ENCODE measurements at regions not wholly inside any gene's neighbourhood (a gene's known extent, or its start where the extent isn't known, plus 50 kb on each side); places are given as distances from the start of the nearest gene placed in this dataset.

DNA sequence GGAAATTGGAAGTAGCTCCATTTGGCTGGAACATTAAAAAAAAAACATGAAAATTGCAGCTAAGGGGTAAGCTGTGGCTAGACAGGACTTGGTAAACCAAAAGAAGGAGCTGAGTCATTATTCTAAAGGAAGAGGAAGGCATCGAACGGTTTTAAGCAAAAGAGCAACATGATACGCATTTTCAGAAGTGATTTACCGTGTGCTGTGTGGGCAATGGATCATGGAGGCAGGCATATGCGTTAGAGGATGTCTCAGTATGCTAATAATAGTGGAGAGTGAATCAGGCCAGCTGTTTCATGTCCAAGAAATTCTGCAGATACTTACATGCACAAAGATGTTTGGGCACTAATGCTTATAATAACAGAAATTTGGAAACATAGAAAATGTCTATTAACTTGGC is 409.1 kb upstream of the ATP11B start:
- peak in 1 of 4 donors; percentile 3 for DNase-seq (ENCODE audit: low read depth in 4 of 4, low spot score in 3 of 4)

DNA sequence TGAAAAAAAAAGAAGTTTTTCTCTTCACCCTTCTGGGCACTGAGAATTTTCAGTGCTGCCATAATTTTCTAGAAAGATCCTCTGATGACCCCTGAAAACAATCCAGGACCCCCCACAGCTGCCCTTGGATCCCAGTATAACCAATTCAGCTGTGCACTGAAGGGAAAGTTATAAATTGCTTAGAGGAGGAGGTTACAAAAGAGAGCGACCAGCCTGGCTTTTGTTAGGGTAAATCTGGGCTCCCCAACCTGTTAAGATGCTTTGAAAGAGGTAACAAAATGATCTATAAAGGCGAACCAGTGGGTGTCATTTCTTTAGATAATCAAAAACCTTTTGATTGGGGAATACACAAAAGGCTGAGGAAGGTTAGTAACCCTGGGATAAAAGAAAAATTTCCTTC is 407.9 kb upstream of the ATP11B start:
- no peak for DNase-seq (ENCODE audit: low read depth in 4 of 4, low spot score in 3 of 4)

- DNase-seq (ENCODE audit: low read depth in 4 of 4, low spot score in 3 of 4), result no peak
These were observed 404.8 kb upstream of the ATP11B start for GRCh38 chr3:182388506-182388905.

DNA sequence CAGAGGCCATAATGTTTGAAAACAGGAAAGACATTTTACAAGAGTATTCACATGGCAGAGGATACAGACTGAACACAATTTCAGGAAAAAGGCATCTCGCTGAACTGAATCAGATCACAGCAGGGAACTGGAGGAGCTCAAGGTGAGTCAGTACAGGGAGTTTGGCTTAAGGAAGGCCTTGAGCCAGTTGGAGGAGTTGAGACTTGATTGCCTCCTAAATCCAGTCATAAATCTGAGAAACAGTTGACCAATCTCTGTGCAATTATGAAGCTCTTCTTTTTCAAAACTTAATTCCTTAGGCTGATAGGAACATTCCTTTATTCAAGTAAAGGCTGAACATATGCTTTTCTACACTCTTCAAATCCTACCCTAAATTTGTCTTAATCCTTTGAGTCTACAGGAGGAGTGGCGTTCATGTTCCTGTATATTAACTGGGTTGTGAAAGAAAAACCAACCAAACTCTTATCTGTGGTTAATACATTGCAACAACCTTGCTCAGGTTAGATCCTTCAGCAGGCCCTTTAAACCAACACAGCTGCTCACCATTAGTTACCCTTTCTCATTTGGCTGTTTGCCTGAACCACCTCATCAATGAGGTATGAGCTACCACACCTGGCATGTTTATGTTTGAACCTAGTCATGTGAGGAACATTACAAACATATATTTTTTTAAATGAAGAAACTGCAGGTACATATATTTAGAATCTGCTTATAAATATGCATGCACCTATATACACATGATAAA is 404.1 kb upstream of the ATP11B start:
- DNase-seq (ENCODE audit: low read depth in 4 of 4, low spot score in 3 of 4), result no peak

DNA sequence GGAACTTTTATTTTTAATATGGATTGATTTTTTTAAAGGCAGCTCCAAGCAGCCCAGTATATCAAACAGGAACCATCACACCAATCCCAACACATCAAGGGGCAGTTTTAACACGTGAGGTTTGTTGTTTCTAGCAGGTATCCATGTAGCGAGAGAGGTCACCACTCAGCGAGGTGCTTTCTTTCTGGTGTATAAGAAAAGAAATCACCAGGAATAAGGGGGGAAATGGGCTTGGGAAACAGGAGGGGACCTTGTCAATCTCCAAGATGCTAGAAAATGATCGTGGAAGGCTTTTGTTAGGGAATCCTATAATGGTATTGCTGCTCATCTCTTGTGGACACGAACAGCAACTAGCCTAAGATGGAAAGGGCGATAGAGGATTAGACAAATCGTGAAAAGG is 402.9 kb upstream of the ATP11B start:
- DNase-seq (ENCODE audit: low read depth in 4 of 4, low spot score in 3 of 4), result no peak

DNA sequence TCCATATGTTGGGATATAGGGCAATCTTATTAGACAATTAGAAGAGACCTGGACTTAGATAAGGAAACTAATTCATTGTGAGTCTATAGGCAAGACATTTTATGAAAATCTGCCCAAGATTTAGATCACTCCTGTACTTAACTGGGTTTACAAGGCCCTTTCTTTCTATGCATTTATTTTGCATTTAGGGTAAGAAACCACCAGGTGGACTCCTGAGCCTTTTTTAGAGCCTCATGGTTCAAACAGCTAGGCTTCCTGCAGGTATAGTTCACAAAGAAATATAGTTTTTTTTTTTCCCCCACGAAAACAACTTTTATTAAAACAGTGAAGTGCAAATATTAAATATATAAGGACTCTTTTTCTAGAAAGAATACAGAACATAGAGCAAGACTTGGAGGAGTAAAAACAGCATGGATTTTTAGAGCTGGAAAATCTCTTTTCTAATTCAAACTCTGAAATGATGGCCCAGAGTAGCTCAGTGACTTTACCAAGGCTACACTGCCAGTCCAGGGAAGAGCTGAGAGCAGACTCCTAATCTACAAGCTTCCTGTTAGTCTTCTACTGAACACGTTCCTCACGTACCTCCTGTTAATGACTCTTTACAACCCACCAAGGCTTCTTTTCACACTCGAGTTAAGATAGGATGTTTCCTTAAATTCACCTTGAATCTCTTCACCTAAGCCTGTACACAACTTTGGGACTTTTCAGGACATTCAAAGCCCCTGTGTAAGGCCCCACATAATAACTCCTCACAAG is 400.9 kb upstream of the ATP11B start:
- DNase-seq (ENCODE audit: low read depth in 4 of 4, low spot score in 3 of 4), result no peak

GRCh38 chr3:182393151-182393550 is 400.2 kb upstream of the ATP11B start:
- DNase-seq (ENCODE audit: low read depth in 4 of 4, low spot score in 3 of 4), result no peak

DNA sequence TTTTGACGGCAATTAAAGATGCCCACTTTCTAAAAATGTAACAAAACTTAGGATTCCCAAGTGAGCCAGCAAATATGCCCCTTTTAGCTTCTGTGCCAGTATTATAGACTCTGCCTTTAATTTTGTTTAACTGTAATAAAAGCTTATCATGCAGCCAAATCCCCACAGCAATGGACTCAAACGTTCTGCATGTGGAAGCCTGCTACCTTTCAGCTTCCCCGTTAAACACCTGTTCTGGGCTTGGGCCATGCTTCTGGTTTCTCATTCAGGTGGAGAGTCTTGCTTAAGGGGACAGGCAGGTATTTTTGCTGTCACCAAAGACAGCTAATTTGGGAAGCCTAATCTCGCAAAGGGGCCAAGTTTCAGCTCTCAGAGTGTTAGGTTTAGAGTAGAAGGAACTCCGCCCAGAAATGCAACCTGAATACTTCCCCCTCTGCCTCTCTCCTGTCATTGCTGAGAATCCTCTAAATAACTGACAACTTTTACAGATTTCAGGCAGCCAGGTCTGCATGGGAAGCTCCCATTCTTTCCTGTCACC is 399.4 kb upstream of the ATP11B start:
- no peak for DNase-seq (ENCODE audit: low read depth in 4 of 4, low spot score in 3 of 4)

DNA sequence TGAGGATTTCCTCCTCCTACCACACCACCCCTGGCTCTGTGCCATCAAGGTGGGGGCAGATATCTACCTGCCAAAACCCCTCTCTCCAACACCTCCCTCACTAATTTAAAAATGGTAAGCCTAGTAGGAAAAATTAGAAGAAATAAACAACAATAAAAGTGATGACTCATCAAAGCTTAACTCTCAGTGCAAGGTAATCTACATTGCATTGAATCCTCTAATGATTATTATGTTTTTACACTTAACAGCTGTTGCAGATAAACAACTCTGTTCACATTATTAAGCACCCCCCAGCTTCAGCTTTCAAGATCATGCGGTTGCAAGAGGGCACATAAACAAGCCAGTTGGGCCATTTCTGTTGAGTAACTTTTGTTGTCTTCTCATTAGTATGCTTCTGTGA is 396.1 kb upstream of the ATP11B start:
- no peak for DNase-seq (ENCODE audit: low read depth in 4 of 4, low spot score in 3 of 4)

DNA sequence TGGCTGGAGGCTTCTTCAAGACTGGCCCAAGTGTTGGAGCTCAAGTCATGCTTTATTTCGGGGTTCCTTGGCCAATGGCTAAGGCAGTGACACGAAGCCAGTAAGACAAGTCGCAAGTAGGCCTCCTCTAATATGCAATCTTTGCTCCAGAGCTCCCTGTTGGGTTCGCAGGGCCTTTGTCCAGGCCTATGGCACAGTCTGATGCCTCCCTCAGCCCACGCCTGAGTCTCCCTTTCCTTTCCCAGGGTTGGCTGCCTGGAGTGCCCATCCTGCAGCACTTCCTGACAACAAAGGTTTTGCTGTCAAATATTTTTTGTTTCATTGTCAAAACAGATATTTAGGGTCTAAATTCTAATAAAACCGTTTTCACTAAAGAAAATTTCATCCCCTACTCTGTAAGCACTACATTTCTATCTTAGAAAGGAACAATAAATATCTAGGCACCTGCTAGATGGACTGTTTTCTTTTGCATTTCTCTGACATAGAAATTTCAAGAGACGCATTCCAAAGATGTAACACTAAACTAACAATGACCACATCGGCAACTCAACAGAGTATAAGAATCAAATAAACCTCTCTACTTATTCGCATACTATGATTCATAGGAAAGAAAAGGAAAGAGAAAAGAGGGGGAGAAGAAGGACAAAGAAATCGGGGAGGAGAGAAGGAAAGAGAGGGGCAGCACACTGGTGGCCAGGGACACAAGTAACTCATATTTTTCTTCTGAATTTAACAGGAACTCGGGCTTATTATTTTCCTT is 393.1 kb upstream of the ATP11B start:
- no peak for DNase-seq (ENCODE audit: low read depth in 4 of 4, low spot score in 3 of 4)

DNA sequence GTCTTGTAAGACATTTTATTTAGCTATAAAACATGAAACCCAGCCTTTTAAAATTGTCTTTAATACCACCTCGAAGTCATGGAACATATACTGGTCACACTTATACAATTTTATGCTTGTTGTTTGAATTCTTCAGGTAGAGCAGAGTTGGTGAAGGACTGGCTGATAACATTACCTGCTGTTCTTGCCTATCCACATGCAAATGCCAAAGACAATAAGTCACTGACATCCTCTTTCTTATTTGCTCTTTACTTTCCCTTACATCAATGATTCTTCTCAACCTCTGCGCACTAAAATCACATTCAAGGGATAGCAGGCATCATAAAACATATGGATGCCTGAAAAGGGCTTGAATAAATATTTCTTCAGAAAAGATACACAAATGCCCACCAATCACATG is 392.5 kb upstream of the ATP11B start:
- DNase-seq (ENCODE audit: low read depth in 4 of 4, low spot score in 3 of 4), result no peak

DNA sequence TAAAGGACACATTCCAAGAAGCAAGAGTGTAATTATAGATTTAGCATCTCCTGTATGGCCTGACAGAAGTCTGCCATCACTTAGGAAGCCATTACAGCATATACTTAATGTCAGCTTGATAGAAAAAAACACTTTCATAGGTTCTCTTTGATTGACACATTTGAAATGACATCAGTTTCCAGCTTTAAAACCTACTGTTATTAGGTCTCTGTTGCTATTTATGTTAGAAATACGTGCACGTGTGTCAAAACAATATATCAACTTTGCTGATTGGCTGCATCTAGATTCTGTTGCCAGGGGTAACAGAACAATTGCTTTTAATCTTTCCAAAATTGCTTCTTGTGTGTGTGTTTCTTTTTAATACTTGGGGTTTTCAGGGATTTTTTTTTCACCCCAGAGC is 389.3 kb upstream of the ATP11B start:
- no peak for DNase-seq (ENCODE audit: low read depth in 4 of 4, low spot score in 3 of 4)

DNA sequence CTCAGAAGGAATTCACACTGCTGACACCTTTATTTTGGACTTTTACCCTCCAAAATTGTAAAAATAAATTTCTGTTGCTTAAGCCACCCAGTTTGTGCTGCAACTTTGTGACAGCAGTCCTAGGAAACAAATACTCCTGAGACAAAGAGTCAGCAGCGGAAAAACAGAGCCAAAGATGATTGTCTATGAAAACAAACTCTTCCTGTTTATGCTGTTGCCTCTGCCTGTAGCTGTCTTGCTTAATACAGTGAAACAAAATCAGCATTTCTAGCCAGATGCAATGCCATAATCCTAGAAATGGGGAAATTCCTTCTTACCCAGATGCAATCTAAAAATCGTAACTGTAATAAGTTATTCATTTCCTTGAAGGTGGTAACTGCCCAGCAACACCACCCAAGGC is 387.5 kb upstream of the ATP11B start:
- DNase-seq (ENCODE audit: low read depth in 4 of 4, low spot score in 3 of 4), result no peak

- DNase-seq (ENCODE audit: low read depth in 4 of 4, low spot score in 3 of 4), result no peak
These were observed 386.5 kb upstream of the ATP11B start for GRCh38 chr3:182406786-182407185.

DNA sequence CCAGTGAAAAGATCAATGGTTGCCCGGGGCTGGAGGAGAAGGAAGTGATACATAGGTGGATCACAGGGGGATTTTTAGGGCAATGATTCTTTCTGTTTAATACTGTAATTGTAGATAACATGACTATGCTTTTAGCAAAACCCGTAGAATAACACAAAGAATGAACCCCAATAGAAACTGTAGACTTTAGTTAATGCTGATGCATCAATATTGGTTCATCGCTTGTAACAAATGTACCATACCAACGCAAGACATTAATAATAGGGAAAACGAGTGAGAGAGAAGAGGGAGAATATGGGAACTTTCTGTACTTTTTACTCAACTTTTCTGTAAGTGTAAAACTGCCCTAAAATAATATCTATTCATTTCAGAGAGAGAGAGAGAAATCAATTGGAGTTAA is 383.3 kb upstream of the ATP11B start:
- no peak for DNase-seq (ENCODE audit: low read depth in 4 of 4, low spot score in 3 of 4)

DNA sequence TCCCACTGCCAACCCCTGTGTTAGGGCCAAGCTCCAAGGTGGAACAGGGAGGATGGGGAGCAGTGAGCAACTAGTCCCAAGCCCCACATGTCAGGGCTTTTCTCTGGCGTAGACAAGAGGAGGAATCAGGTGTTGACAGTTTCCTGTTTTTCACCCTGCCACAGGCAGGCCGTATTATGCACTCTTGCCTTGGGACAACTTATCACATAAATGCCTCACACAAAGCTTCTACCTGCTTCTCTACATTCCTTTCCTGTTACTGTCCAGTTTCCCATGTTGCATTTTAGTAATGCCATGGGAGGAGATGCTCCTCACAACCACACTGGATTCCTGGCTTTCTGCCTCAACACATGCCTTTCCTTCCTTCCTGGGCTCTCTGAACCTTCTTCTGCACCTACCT is 381.2 kb upstream of the ATP11B start:
- no peak for DNase-seq (ENCODE audit: low read depth in 4 of 4, low spot score in 3 of 4)

- DNase-seq (ENCODE audit: low read depth in 4 of 4, low spot score in 3 of 4), result no peak
These were observed 380.2 kb upstream of the ATP11B start for GRCh38 chr3:182413061-182413460.

DNA sequence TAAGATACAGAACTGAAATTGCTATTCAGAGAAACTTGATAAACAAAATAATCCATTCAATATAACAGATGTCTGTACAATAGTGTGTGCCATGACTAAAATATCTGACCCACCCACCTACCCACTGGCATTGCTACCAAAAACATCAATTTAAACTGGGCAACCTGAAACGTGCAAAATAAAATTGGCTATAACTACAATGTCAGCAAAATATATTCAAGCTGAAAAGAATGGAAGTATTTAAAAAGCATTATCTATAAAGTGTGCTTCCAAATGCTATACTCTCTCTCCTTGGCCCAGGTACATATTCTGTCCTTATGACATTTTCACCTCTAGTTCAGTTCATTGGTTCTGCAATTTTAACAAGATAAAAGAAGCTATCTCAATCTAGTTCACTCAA is 379.6 kb upstream of the ATP11B start:
- DNase-seq (ENCODE audit: low read depth in 4 of 4, low spot score in 3 of 4), result no peak

DNA sequence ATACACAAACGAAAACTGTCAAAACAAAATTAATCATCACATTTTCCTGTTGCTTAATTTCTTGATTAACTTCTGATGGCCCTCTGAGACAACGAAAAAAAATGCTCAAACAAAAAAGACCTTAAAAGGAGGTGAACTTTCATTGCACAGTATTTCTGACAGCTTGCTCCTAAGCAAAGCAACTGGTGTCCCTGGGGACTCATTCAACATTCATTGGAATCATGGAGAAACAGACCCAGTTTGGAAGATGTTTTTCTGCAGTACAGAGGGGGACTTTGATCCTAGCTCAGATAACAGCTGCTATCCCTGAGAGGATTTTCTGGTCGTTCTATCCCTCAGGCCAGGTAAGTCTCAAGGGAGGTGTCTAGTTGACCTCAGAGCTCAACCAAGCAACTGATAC is 378.7 kb upstream of the ATP11B start:
- no peak for DNase-seq (ENCODE audit: low read depth in 4 of 4, low spot score in 3 of 4)

- no peak for DNase-seq (ENCODE audit: low read depth in 4 of 4, low spot score in 3 of 4)
These were observed 372.6 kb upstream of the ATP11B start for GRCh38 chr3:182420741-182421140.

GRCh38 chr3:182424006-182424405 is 369.3 kb upstream of the ATP11B start:
- DNase-seq (ENCODE audit: low read depth in 4 of 4, low spot score in 3 of 4), result no peak

All from left renal pelvis (tissue), 4 donors.